Fibroblast of skin of right biceps (primary cell): ENCODE measurements at regions not wholly inside any gene's neighbourhood (a gene's known extent, or its start where the extent isn't known, plus 50 kb on each side); places are given as distances from the start of the nearest gene placed in this dataset.

ENCODE experiments used
- DNase-seq: peaks from one replicate; pipeline ENCODE4 v3.0.0-alpha.2; 2013

DNA sequence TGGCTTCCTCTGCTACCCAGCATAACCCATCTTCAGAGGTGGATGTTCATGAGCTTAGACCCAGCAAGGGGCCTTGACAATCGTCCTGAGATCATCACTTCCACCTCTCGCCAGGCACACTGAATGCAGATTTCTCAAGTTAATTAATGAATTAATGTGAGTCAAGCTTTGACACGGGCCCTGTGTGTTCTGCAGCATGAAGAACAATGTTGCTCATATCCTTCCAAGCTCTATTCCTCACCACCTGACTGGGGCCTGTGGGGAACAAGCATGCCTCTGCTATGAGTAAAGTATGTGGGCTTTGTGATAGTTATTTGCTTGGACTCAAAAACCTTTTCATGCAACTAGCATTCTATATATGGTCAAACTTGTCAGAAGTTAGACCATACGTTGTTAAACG is 122.0 kb downstream of the SEC16B start:
- DNase-seq: peak; percentile 94

DNA sequence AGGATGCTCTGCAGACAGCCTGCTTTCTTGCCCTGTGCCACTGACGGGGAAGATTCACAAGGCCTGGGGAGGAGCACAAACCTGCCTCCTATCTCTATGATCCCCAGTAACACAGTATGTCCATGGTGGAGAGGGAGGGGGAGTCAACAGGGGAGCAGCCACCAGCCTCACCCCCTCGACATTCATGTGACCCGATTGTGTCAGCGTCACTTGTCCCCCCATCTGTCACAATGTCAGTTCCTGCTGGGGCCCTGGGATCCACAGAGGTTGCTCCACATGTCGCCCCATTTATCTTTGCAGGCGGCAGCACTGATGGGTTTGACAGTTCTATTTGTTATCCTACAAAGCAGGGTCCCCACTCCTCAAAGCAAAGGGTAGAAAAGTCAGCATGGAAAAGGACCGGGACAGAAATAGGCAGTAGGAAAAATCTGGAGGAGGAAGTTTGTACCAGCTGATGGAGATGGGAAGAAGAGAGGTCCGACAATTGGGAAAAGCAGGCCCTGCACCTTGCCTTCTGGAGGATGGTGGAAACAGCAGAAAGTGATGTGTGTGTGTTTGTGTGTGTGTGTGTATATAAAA is 130.9 kb downstream of the SEC16B start:
- no peak for DNase-seq

DNA sequence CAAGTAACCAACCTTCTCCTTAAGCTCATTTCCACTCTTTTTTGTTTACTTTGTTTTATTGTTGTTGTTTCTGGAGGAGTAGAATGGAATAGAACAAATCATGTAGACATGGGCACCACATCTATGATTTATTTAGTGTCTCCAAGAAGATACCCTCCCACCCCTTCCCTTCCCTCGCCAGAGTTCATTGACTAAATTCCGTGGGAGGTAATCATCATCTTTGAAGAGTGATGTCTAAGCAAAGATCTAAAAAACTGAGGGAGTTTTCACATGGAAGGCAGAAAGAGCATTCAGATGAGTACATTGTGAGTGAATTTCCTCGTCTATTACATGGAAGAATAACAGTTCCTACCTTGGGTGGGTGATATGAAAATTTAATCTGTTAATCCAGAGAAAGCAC is 136.2 kb downstream of the SEC16B start:
- no peak for DNase-seq

DNA sequence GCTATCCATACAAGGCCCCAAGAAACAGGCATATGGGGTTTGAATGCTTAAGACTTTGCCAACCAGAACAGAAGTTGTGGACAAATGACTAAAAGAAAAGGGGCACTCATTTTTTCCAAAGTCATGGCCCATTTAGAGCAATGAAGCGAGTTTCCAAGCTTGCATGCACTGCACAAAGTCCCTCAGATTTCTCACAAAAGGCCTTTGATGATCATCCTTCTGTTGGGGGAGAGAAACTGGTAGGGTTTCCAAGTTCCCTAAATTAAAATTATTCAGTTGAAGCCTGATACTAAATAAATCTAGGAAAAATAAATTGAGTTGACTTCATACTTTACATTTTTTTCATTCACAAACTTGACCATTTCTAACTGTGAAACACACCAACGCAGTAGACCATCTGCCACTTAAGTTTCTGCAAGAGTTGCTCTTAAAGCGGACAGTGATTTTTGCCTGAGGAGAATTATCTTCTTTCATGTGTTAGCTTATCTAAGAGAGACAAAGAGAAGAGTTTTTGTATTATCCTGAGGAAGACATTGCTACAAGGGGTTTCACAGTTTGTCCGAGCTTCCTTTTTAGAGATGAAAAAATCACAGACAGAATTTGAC is 139.2 kb downstream of the SEC16B start:
- no peak for DNase-seq

DNA sequence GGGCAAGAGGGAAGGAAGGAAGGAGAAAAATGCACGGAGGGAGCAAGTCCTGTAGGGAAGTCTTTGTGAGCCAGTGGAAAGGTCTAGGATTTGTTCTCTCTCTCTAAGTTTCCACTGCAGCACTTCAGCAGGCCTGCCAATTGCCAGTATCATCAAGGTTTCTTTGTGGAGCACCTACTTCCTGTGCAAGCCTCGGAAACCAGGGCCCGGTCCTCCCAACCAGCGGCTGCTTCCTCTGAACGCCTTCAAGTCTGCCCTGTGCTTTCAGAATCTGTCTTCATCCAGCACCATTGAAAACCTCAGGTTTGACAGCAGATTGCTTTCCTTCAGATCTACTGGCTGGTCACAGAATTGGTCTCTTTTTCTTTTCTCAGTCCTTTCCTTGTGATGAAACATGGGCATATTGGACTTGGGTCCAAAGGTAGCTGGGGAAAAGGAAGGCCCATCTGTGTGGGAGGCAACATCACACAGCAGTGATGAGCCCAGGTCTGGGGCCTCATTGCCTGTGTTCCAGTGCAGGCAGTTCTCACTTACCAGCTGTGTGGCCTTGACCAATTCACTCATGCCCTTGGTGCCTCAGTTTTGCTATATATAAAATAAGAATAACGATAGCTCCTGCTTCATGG is 144.5 kb downstream of the SEC16B start:
- no peak for DNase-seq

DNA sequence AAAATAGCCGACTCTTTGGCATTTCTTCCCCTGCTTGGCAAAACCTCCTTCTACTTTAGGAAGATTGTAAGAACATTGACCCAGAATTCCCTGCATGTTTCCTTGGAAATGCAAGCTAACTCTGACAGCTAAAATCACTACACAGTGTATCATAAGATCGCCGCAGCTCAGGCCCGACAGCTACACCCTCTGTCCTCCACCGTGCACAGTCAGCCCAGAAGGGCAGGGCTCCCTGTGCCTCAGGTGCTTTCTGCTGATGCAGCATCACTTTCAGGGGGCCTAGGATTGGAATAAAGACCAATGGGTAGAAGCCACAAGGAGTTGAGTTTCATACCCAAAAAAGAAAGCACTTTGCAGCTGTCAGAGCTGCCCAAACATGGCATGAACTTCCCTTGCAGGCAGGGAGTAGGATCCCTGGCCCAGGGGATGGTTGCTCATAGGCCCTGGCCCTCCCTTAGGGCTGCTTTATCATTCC is 145.3 kb downstream of the SEC16B start:
- no peak for DNase-seq

DNA sequence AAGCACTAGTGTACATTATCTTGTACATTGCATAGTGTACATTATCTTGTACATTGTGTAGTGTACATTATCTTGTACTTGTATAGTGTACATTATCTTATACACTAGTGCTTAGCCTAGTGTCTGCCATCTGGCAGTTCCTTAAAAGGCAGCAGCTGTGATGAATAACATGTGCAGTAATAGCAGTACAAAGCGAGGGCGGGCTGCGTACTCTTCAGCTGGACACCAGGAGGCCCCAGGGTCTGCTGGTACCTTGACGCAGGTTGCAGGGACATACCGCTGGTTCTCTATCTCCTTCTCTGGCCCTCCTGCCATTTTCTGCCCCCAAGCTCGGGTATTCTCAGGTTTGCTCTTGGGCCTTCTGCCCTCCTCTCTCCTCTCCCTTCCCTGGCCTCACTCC is 149.6 kb downstream of the SEC16B start:
- DNase-seq: no peak

DNA sequence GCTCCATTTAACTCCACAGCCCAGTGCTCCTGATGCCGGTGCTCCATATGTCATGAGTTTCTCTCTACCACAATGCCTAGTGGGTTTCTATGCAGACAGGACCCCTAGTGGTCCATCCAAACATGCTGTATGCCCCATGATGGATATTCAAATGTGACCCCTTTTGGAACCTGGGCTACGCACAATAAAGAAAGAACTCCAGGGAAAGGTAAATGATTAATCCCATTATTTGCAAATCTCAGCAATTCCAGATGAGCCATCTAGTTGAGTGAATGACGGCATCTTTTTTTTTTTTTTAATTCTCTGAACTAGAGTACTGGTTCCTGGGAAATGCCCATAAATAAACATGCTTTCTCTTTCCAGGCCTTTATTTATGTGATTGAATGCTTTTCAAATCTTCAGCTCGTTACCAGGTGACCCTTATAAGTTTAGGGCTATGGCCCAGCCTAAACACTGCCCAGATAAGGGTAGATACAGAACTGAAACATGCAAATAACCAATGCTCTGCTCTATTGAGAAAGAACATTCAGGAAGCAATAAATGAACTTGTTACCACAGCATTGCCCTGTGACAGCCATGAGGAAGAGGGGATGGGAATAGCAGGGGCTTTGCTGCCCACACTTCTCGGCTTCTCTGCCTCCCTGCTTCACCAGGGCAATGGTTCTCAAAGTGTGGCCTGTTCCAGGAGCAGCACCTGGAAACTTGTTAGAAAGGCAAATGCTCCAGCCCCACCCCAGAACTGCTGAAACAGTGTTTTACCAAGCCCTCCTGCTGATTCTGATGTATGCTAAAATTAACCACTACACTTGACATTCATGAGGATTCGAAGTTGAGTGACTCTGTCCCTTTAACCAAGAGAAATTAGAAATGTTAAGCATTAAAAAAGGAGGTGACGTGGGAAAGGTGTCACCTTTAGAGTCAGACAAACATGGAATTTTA is 151.7 kb downstream of the SEC16B start:
- no peak for DNase-seq

DNA sequence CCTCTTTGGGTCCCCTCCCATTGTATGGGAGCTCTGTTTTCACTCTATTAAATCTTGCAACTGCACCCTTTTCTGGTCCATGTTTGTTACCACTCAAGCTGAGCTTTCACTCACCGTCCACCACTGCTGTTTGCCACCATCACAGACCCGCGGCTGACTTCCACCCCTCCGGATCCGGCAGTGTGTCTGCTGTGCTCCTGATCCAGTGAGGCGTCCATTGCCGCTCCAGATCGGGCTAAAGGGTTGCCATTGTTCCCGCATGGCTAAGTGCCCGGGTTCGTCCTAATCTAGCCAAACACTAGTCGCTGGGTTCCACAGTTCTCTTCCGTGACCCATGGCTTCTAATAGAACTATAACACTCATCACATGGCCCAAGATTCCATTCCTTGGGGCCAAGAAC is 157.2 kb downstream of the SEC16B start:
- no peak for DNase-seq

DNA sequence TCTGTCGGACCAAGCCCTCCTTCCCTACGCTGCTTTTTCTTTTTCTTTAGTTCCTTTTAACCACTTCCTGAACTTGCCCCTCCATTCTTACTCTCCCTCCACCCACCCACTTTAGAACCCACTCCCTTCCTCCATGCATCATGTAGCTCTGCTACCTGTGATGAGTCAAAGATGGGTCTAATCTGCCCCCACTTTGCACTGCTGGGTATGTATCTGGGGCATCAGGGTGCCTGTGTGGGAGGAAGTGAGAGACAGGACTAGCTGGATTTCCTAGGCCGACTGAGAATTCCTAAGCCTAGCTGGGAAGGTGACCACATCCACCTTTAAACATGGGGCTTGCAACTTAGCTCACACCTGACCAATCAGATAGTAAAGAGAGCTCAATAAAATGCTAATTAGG is 157.7 kb downstream of the SEC16B start:
- DNase-seq: no peak

DNA sequence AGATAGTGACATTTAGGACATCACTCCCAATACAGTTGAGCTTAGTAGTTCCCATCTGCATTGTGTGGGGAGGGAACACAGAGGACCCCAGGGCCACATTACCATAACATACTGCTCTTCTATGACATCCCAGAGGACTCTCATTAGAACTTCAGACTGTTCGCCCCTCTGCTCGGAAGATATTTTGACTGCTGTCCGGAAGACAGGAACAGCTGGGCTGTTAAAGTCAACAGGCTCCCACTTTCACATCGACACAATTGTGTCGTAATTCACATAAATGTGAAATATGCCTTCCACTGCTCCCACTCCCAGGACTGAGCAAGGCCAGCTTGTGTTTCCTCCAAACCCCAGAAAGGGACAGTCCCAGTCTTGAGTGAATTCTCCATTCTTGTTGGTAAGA is 158.4 kb downstream of the SEC16B start:
- no peak for DNase-seq

DNA sequence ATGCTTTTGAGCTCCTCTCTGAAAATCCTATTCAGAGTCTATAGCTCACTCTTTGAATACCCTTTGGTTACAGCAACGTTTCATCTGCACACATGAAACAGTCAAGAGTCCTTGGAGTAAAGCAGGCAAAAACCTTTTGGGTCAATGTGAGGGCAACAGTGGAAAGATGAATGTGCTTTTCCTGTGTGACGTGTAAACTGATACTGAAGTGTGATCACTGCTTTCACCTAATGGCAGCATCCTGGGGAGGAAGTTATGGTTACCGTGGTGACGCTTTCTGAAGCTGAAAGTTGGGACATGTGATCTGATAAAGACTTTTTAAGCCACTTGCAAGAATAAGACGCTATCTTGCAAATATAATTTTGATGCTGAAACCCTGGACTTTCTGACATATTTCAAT is 160.0 kb downstream of the SEC16B start:
- DNase-seq: no peak

DNA sequence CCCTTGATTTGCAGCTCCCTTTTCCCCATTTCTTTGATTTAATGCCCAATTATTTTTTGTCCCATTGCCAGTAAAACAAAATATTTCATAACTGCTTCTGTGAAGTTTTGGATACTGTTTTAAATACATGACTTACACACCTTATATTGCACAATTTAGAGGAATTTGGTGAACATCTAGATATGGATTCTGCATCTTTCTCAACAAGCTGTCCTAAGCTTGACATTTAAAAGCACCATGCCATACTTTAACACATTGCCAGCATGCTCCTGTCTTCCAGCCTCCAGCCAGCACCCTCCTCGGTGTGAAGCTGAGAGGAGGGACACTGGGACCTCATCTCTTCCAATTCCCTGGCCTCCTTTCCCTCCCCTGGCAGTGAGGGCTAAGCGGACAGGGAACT is 167.6 kb downstream of the SEC16B start:
- DNase-seq: no peak

DNA sequence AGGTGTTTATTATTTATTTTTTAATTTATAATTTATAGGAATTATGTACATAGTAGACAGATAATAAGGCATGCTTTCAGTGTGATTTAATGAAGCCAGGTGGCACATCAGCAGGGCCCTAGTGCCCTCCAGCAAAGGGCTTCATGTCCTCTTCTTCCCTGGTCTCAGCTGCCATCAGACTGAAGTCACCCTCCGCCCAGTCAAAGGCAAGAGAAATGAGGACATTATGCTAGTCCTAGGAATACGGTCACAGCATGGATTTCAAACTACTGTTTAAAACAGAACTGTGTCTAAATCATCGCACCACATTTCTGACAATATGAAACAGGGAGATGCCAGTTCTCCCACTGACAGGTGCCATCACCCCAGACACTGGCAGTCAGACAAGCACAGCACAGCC is 168.1 kb downstream of the SEC16B start:
- no peak for DNase-seq

DNA sequence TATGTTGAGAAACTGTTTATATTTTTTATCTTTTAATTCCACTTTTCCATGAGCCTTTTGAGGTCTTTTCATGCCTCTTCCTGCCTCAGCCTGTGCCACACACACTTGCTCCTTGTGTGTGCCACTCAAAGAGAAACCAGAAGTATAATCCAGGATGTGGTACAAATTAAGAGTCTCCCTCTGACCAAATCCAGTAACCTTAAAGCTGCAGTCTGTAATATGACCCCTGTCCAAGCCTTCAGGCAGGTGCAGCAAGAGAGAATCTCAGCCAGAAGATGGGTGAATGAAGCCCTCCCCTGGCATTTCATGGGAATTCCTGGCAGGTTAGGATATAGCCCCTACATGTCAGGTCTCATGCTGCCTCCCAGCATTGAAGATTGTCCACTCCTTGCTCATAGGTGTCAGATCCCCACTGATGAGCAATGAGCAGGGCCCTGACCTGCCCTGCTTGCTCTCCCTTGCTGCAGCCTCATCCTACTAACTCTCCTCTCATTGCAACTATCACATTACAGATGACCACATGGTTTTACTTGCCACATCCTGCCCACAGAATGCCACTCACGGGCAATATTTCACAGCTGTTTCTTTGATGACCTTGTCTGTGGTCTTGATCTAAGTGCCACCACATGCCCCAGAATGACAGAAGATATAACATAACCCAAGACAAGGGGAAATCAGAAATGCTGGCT is 169.3 kb downstream of the SEC16B start:
- peak; percentile 40 for DNase-seq

DNA sequence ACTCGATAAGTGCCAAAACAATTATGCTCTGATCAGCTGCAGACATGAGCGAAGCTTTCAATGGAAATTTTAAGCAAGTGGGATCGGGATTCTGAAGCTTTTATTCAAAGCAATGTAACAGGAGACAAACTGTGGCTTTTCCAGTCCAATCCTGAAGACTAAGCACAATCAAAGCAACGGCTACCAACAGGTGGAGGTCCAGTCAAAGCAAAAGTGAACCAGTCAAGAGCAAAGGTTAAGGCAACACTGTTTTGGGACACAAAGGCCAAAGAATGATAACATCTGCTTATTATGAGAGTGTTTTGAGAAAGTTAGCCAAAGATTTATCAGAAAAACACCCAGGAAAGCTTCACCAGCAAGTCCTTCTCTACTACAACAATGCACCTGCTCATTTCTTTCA is 170.1 kb downstream of the SEC16B start:
- no peak for DNase-seq

DNA sequence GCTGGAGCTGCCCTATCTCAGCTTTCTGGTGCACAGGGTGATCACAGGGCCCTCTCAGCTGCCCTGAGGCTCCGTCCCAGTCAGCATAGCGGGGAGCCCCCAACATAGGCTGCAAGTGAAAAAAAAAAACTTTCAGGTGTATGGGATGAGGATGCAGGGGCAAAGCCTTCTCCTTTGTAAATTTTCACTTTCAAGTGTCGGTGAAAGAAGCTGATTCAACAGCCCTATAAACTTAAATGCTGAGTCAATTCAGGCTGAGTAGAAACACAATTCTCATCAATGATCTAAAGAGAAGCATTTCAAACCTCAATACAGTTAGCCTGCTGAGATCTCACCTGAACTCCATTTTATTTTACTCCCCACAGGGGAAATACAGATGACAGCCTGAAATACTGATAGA is 171.2 kb downstream of the SEC16B start:
- no peak for DNase-seq

DNA sequence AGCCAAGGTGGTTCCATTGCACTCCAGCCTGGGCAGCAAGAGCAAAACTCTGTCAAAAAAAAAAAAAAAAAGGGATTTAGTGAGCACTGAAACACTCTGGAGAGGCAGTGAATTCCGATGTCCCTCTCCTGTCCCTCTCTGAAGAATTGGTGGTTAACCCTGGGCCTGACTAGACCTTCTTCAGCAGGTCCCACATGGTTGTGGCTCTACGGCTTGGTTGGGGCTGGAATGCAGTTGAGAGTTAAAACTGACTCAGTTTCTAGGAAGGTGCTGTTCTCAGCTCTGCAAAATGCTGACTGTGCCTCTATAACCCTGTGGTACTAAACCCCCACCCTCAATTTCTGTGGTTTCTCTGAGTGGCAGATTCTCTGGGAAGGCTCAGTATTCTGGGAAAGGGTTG is 173.3 kb downstream of the SEC16B start:
- no peak for DNase-seq

DNA sequence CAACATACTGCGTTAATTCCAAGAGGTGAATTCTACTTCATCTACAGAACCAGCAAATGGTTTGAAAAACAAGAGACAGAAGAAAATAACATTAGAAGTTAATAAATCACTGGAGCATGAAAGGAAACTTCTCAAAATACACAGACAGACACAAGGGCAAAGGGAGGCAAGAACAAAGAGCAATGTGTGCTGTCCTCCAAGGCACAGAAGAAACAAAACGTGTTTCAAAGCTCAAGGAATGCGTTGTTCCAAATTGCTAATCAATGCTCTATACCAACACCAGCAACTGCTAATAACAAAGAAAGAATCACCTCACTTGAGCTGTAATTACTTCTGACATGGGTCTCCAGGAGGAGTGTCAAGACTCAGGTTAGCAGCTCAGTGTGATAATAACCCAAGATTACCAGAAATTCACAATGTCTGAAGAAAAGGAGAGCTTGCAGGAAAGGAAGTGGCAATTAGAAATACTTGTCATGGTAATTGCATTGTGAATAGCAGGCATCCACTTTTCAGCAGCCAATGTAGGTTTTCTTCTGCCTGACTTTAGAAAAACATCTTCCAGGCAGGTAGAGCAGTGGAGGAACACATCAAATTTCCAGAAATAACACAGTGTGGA is 175.4 kb downstream of the SEC16B start:
- DNase-seq: no peak

DNA sequence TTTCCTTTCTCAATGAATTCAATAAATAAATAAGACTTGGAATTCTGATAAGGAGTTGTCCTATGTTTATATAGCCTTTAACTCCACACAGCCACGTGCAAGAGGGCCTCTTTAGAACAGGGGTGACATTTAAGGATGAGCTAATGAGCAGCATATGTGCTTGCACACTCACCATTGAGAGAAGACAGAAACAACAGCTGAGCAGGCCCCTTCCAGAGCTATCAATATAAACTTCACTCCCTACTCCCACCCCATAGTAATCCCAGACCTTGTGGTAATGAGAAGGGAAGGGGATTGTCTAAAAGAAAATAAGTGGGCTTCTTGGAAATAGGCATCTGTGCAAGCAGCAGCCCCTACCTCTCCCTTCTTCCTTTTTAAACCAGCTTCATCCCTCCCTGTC is 176.0 kb downstream of the SEC16B start:
- DNase-seq: no peak

DNA sequence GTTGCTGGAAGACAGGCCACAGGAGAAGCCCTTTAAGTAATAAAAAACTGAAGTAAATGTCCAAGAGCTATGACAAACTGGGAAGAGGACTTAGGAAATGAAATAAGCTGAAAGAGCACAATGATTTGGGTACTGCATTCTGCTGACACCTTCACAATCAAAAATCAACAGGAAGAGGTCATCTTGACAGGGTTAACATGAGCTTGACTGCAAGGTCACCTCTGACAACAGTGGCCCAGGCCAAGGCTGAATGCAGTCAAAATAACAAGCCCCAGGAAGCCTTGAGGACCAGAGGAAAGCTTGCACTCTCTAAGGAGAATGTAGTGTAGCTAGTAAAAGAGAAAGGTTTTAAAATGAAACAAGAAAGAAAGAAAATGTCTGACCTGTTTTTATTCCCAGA is 179.3 kb downstream of the SEC16B start:
- no peak for DNase-seq

DNA sequence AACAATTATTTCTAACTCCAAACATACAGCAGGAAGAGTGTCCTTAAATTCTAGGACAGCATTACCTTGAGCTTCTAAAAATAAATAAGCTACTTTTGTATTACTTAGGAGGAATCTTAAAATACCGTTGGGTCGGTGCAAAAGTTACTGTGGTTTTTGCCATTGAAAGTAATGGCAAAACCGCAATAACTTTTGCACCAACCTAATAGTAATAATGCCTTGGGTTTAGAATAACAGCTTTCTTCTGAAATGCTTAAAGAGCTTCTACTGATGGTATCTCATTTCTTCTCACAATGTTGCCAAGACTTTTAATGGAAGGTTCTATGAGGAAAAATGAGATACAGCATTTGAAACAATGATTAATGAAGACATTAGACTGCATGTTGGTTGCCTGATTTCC is 179.9 kb downstream of the SEC16B start:
- DNase-seq: no peak
